Left ventricle myocardium superior (tissue), 1 donor: ENCODE measurements at regions not wholly inside any gene's neighbourhood (a gene's known extent, or its start where the extent isn't known, plus 50 kb on each side); places are given as distances from the start of the nearest gene placed in this dataset.
"Not testable (repeated sequence)": the region's sequence is repeated elsewhere in the genome, so short reads cannot be mapped to it uniquely, and the experiment has no call there.

Experiments used
- ATAC-seq: fragments of 200-7000 bp; cut with Tn5 transposase; one replicate; pipeline ENCODE4 v1.9.1; 2020; ENCODE audit warnings: mild to moderate bottlenecking, moderate library complexity
- DNase-seq: peaks from one replicate; pipeline ENCODE4 v3.0.0-alpha.2; 2020
- intact Hi-C: fragments of 100-400 bp; cut with micrococcal nuclease; formaldehyde crosslinking; loops from one replicate; pipeline ENCODE4 v1.11.0; 2022
- donor health status: DM: no; HTN: yes; CAD: no; lungs with severe emphysema.

DNA sequence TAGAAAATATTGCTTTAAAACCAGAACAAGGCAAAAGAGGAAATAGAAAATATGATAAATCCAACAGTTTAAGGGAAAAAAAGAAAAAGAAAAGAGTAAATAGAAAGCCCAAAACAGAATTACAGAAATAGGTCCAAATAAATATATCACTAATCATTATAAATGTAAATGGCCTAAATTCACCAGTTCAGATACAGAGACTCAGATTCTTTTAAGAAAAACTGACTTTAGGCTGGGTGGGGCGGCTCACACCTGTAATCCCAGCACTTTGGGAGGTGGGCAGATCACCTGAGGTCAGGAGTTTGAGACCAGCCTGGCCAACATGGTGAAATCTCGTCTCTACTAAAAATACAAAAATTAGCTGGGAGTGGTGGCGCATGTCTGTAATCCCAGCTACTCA is 79.7 kb upstream of the RASGRP1 start:
- ATAC-seq, DNase-seq, intact Hi-C loops: not testable (repeated sequence)

- intact Hi-C loops: no loop called here
These were observed 82.1 kb upstream of the RASGRP1 start for GRCh38 chr15:38646716-38647115.

DNA sequence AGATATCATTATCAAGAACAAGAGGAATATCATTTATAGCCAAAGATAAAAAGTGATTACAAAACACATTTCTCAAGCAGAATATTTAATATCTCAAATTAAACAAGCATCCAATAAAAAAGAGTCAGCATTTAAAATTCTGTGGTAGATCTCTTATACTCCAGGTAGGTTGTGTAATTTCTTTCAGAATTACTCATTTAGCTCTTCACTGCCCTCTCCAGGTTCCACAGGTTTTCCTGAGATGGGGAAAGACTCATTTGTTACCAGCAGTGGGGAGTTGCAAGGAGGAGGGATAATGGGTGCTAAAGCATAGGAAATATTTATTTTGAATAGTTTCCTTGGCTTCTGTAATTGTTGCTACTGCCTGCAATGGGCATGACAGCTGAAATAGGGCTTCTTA is 83.1 kb upstream of the RASGRP1 start:
- DNase-seq (no peak), ATAC-seq (no peak)
- intact Hi-C loops: no loop called here

More at GRCh38 chr15:38646716-38647115, 82.1 kb upstream of the RASGRP1 start:
- ATAC-seq (no peak), DNase-seq (no peak)

DNA sequence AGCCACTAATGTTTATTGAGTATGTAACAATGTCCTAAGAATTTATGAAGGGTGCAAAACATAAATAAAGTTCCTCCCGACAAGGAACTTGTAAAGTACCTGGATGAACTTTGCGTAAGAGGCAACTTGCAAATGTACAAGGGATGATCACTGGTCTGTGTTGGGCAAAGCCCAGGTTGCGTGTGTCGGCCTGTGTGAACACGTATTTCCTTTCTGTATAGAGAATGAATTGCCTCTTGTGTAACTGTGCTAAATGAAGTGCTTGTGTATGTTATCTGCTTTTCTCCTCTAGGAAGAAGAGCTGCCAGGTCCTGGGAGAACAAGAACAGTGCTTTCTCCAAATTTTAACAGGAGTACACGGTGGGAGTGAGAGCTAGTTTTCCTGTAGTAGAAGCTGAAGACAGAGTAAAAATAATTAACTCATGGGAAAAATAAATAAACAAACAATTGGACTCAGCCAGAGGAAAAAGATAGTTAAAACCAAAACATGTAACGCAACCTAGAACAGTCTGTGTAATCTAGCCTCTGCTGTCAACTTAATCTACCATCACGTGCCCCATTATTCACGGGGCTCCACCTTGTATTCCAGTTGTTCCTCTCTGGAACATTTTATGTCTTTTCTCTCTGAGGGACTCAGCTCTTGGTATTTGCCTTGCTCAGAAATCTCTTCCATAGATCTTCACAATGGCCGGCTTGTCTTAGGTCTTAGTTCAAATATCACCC is 83.7 kb upstream of the RASGRP1 start:
- ATAC-seq (no peak), DNase-seq (no peak)
- intact Hi-C loops: no loop called here

DNA sequence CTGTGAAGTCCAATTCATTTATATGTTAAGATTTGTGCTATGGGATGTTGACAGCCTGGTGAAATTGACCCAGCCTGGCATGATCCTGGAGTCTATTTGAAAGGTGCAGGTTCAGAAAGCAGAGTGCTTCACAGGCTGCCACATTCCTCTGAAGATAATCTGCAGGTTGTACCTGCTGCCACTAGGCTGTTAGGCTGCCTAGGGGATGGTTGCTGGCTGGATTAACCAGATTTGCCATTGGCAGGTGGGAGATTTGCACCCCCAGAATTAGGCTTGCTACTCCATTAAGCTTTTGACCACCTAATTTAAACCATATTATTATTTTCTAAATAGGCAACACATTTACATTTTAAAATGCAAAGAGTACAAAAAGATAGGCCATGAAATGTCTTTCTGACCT is 85.8 kb upstream of the RASGRP1 start:
- intact Hi-C loops: no loop called here

GRCh38 chr15:38650936-38651327 is 86.3 kb upstream of the RASGRP1 start:
- intact Hi-C loops: no loop called here
- no peak for ATAC-seq
- DNase-seq: no peak

More for the DNA sequence above, 85.8 kb upstream of the RASGRP1 start:
- DNase-seq (no peak), ATAC-seq (no peak)

DNA sequence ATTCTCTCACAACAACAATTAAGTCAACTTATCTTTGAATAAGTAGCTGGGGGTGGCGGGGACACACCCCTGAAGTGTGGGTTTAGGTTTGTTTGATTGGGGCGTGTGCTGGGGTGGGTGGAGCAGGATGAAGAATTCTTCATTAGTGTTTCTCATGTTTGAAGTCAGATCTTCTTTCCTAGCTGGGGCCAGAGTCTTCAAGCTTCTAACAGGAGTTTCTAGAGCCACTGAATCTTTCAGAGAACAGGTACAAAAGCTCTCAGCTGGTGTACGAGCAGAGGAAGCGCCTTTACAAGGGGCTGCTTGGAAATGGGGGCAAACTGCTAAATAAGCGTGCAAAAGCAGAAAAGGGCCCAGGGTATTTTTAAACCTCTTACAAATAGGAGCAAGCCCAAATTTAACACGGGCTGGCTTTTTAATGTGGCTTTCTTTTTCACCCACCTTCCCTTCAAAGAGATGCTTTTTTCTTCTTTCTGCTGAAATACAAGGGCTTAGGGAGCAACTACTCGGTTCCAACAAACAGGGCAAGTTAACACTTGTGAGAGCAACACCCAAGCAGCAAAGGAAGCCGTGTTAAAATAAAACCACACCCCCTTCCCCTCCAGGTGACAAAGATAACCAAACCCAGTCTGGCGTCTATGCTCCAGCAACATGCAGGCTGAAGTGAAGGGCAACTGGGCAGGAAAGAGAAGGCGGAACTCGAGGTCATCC is 86.9 kb upstream of the RASGRP1 start:
- intact Hi-C loops: no loop called here
- ATAC-seq (no peak), DNase-seq (no peak)

- ATAC-seq: no peak
- no peak for DNase-seq
- intact Hi-C loops: no loop called here
These were observed 87.7 kb upstream of the RASGRP1 start for GRCh38 chr15:38652183-38652794.

DNA sequence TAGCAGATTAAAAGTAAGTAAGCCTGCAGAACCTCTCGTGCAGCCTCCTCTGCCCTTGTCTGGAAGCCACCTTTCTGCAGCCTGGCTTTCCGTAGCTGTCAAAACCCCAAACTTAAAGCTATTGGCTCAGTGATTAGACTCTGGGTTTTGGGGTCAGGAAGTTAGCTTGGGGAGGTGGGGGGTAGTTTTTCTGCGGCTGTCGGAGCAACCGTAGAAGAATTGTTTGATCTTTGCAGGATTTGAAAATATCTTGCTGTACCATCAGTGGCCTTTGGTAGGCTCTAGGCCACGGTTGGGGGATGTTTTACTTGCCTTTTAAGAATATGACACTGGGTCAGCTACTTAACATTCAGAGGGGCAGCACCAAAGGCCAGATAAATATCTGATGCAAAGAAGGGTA is 88.4 kb upstream of the RASGRP1 start:
- ATAC-seq (no peak), DNase-seq (no peak)
- intact Hi-C loops: no loop called here

- intact Hi-C loops: no loop called here
- ATAC-seq: no peak
- no peak for DNase-seq
These were observed 93.8 kb upstream of the RASGRP1 start for GRCh38 chr15:38658431-38658830.

GRCh38 chr15:38660738-38661137 is 96.1 kb upstream of the RASGRP1 start:
- ATAC-seq (no peak), DNase-seq (no peak)
- intact Hi-C loops: no loop called here

DNA sequence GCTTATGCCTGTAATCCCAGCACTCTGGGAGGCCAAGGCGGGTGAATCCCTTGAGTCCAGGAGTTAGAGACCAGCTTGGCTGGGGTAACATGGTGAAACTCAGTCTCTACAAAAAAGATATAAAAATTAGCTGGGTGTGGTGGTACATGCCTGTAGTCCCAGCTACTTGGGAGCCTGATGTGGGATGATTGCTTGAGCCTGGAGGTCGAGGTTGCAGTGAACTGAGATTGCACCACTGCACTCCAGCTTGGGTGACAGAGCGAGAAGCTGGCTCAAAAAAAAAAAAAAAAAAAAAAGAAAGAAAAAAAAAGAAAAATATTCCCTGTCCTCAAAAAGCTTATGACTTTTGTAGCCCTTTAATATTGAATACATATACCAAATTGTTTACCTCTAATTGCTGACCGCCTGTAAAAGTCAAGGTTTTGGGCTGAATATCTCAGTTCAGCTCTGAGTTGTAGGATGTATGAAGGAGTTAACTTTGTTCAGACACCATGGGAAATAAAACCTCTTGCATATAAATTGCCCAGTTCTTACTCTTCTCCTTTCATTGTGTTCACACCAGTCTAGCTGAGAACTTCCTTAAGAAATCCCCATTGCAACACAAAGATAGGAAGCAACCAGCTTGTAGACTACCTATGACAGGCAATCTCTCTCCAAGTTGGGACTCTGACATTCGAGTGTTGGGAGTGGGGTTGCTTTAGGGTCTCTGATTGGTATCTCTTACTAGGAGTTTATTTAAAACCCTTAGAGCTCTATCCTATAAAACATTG is 97.6 kb upstream of the RASGRP1 start:
- DNase-seq (no peak), ATAC-seq (no peak)
- intact Hi-C loops: no loop called here

DNA sequence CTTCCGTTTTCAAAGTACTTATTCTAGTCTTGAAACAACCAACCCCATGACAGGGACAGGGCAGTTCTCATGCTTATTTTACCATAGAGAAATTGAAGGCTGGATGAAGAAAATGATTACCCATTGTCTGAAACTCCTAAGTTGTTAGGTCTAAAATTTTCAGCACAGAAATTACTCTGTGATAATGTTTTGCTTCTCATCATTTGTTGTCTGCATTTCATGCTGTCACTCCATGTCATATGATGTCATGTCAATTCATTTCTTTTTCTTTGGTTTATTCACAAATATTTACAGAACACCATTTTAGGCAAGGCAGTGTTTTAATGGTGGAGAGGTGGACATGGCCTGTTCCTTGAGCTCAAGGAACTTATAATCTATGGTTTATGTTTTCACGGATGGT is 98.2 kb upstream of the RASGRP1 start:
- DNase-seq (no peak), ATAC-seq (no peak)
- intact Hi-C loops: no loop called here

GRCh38 chr15:38665586-38666305 is 101.1 kb upstream of the RASGRP1 start:
- DNase-seq: no peak
- intact Hi-C loops: no loop called here
- ATAC-seq: no peak

DNA sequence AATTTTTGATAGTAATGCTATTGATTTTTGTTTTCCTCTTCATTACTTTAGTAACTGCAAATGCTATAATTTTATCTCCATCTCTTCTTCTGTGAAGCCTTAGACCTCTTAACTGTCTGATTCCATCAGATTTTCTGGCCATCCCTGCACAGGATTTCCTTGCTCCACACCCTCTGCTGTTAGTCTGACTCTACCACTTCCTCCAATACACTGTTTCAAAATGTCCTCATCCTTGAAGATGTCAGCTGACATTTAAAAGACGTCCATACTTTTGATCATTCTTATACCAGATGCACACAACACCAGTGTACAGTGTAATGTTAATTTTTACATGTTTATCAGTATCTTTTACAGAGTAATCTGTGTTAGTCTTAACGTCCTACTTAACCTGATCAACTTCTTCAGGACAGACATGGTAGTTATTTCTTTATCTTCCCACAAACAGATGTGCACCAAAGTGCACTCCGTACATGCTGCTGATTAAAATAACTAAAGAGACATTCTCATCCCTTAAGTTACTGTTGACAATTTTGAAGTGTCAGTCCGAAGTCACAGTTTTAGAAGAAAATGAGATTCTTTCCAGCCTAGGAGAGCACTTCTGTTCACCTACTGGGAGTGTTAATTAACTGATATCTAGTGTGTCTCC is 102.4 kb upstream of the RASGRP1 start:
- ATAC-seq (no peak), DNase-seq (no peak)
- intact Hi-C loops: no loop called here

- DNase-seq (no peak), ATAC-seq (no peak)
- intact Hi-C loops: no loop called here
These were observed 103.6 kb upstream of the RASGRP1 start for GRCh38 chr15:38667890-38668850.

GRCh38 chr15:38668898-38669391 is 104.3 kb upstream of the RASGRP1 start:
- no peak for ATAC-seq
- intact Hi-C loops: no loop called here

More at GRCh38 chr15:38668898-38669391, 104.3 kb upstream of the RASGRP1 start:
- DNase-seq: no peak
